GM10266 (cell line): ENCODE measurements at regions not wholly inside any gene's neighbourhood (a gene's known extent, or its start where the extent isn't known, plus 50 kb on each side); places are given as distances from the start of the nearest gene placed in this dataset.

Experiments used
- DNase-seq: peaks from one replicate; pipeline ENCODE4 v3.0.0; 2012; ENCODE audit errors: extremely low spot score
- TF ChIP-seq, protein P1 (sequence below): IDR thresholded peaks from 2 replicates; pipeline ENCODE4 v1.5.1; 2012; ENCODE audit warnings: mild to moderate bottlenecking, low read depth; ENCODE audit not compliant: control insufficient read depth, insufficient read depth; ENCODE audit errors: missing control alignments

DNA sequence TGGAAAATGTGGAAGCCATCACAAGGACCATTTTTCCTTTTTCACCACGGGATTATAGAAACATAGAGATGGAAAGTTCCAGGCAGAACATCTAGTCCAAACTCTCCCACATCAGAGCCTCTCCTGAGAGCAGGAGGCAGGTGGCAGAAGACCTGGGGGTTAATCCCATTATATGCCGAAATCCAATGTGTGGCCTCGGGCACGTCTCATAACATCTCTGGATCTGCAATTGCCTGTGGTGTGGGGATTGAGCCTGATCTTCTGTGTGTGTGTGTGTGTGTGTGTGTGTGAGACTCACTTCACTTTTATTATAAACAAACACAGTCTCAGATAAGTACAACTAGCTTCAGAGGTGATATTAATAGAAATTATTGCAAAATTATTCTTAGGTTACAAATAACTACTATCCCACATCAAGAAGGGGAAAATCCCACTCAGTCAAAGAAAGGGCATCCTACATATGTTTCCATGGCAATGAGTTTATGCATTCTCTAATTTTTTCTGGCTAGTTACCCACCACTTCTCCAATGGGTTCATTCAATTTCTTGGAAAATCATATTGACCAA is 199.1 kb downstream of the FOXL1 start:
- TF ChIP-seq, protein P1, sequence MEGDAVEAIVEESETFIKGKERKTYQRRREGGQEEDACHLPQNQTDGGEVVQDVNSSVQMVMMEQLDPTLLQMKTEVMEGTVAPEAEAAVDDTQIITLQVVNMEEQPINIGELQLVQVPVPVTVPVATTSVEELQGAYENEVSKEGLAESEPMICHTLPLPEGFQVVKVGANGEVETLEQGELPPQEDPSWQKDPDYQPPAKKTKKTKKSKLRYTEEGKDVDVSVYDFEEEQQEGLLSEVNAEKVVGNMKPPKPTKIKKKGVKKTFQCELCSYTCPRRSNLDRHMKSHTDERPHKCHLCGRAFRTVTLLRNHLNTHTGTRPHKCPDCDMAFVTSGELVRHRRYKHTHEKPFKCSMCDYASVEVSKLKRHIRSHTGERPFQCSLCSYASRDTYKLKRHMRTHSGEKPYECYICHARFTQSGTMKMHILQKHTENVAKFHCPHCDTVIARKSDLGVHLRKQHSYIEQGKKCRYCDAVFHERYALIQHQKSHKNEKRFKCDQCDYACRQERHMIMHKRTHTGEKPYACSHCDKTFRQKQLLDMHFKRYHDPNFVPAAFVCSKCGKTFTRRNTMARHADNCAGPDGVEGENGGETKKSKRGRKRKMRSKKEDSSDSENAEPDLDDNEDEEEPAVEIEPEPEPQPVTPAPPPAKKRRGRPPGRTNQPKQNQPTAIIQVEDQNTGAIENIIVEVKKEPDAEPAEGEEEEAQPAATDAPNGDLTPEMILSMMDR: no peak
- DNase-seq: no peak

DNA sequence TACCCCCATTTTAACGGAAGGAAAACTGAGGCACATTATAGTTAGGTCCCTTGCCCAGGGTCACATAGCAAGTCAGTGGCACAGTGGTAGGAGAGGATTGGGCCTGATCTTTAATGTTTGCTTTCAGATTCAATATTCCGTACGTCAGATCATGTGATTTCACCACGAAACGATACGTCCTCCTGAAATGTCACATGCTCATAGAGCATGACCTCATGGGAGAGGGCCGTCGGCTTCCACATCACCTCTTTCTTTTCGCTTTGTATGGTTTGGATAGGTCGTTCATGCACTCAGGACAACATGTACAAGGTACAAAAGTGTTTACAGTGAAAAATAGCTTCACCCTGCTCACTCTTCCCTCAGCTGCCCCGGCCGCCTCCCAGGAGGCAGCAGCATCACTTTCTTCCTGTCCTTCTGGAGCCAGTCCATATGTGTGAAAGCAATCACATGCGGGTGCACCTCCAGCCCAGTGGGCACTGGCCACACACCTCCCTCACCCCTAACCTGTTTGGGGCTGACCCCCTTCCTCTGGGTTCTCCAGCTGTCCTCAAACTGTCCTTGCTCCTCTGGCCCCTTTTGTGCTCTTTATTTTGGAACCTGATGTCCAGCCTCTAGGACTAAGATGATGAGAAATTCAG is 199.9 kb downstream of the FOXL1 start:
- TF ChIP-seq, protein P1: no peak
- no peak for DNase-seq

DNA sequence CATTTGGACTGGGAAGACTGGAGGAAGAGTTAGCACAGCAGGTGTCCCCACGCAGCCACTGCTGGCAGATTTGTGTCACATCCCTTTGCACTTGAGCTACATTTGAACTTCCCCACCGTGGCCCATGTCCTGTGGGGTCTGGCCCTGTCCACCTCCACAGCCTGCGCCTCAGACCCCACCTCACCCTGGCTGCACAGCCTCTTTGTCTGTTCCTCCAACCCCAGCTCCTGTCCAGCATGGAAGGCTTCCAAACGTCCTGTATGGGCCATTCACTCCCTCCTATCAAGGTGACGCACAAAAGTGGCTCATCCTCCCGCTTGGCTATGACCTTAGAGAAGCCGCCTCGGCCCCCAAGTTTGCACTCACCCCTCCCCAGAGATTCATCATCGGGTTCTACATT is 200.6 kb downstream of the FOXL1 start:
- TF ChIP-seq, protein P1: no peak
- no peak for DNase-seq

DNA sequence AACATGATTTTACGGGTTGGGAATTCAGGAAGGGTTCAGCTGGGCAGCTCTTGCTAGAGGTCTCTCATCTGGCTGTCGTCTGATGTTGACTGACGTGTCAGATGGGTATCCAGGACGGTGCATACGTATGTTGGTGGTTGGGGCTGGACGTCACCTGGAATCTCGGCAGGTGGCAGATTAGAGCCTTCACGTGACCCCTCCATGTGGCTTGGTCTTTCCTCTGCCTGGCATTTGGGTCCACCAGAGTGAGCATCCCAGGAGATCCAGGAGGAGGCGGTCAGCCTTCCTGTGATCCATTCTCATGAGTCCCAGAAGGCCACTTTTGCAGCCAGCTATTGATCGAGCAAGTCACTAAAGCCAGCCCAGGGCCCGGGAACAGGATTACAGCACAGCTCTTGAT is 202.7 kb downstream of the FOXL1 start:
- TF ChIP-seq, protein P1: no peak
- no peak for DNase-seq

DNA sequence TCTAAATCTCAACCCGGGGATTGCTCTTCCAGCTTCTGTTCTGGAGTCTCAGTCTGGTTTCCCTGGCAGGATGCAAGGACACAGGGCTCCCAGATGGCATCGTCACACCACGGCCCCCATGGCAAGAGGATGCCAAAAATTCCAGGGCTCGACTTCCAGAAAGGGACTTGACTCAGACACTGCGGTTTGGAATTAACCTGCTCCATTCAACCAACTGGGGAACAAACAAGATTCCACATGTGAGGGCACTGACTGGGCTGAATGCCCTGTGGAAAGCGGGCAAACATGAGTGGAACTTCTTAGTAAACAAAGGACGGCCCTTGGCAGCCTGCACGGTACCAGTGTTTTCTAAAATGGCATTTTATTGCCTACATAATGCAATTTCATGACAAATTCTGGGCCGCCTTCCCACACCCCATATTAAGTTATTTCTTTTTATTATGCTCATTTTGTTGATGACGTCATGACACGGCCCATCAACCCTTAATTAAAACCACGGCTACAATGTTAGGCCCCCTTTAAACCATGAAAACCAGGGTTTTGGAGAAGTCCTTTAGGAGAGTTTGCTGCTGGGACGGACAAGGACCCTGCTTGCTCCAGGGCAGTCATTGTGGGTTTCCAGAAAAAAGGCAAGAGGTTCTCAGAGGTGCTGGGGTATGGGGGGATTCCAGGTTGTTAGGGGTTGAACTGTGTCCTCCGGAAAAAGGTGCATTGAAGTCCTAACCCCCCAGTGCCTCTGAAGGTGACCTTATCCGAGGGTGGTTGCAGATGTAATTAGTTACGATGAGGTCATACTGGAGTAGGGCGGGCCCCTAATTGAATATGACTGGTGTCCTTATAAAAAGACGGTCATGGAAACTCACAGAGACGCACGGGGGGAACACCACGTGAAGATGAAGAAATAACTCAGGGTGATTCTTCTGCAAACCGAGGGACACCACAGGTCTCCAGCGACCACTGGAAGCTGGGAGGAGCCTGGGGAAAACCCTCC is 205.6 kb downstream of the FOXL1 start:
- DNase-seq: no peak
- TF ChIP-seq, protein P1: no peak

DNA sequence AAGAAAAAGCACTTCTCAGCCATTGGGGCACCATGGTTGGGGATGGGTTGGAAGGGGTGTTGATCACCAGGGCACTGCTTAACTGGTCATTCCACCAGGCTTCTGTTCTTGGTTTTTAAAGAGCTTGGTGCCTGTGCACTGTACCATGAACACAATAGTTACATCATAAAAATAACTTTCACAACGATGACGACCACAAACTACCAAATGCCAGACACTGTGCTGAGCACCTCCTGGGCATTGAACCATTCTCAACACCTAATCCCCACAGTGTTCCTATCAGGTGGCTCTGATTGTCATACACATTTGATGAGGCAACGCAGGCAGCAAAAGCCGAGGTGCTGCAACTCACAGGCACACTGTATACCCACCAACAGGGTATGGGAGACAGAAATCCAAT is 208.0 kb downstream of the FOXL1 start:
- TF ChIP-seq, protein P1: no peak
- DNase-seq: no peak
